HepG2 (cell line): ENCODE measurements at regions not wholly inside any gene's neighbourhood (a gene's known extent, or its start where the extent isn't known, plus 50 kb on each side); places are given as distances from the start of the nearest gene placed in this dataset.

Source experiments
- ATAC-seq: fragments of 200-7000 bp; cut with Tn5 transposase; 3 replicates; pipeline ENCODE4 v1.9.1; 2020; ENCODE audit warnings: mild to moderate bottlenecking, moderate library complexity
- BruUV-seq: library from RNA; stranded (reverse); fragments of 400-500 nt; replicated peaks from 2 replicates; lab custom pipeline; 2021; lab: Mats Ljungman, UMichigan
- CTCF ChIA-PET: fragments of 300-600 bp; formaldehyde crosslinking; extraction: SDS; loops from one replicate; lab custom pipeline; 2021; ENCODE audit warnings: low total read pairs, inconsistent platforms, low intra/inter-chr PET ratio; lab: Yijun Ruan, JAX
- POLR2A ChIA-PET: fragments of 350-600 bp; sonication (Branson Sonifier 250); formaldehyde crosslinking; loops from one replicate; lab custom pipeline; 2020; ENCODE audit warnings: antibody characterized with exemption, inconsistent platforms; lab: Yijun Ruan, JAX
- DNase-seq: peaks from one replicate; pipeline ENCODE4 v3.0.0-alpha.2; 2015; ENCODE audit warnings: low spot score
- FAIRE-seq: peaks from 3 replicates; lab custom pipeline; 2011; peaks lifted over from hg19 to GRCh38; lab: Jason Lieb, UNC
- H2AFZ ChIP-seq: one replicate; pipeline ENCODE4 v1.6.1; 2011; ENCODE audit warnings: low read length, inconsistent platforms
- H3K27ac ChIP-seq: fragments of 300-600 bp; 3 replicates; pipeline ENCODE4 v1.8.0; 2011; ENCODE audit warnings: mixed run types, mild to moderate bottlenecking, mixed read lengths, low read length, inconsistent platforms; ENCODE audit not compliant: insufficient read depth; ENCODE audit errors: extremely low read length
- H3K27me3 ChIP-seq, 2 experiments: fragments of 200-600 bp in 1 of 2; 2 replicates in 1 of 2; 3 replicates in 1 of 2; pipeline versions ENCODE4 v1.6.0 to v1.8.0; 2011; ENCODE audit warnings: low read length in 2 of 2, mild to moderate bottlenecking in 2 of 2, moderate library complexity in 2 of 2, inconsistent platforms in 1 of 2; ENCODE audit not compliant: insufficient read depth in 2 of 2, control insufficient read depth in 1 of 2
- H3K36me3 ChIP-seq, 2 experiments: fragments of 200-600 bp in 1 of 2; replicated peaks in 1 of 2; 2 replicates in 1 of 2; 3 replicates in 1 of 2; pipeline versions ENCODE4 v1.5.1 to v1.8.0; 2011; ENCODE audit warnings: low read length in 2 of 2, inconsistent platforms in 1 of 2; ENCODE audit not compliant: insufficient read depth in 2 of 2, control insufficient read depth in 1 of 2
- H3K4me1 ChIP-seq: 2 replicates; pipeline ENCODE4 v1.5.1; 2012; ENCODE audit warnings: low read length, inconsistent platforms; ENCODE audit not compliant: insufficient read depth
- H3K4me2 ChIP-seq: 2 replicates; pipeline ENCODE4 v1.6.0; 2011; ENCODE audit warnings: low read depth, low read length, inconsistent platforms
- H3K4me3 ChIP-seq, 3 experiments: fragments of 200-600 bp in 1 of 3; sonication (generic), shearing (Covaris generic) in 1 of 3; replicated peaks in 1 of 3; 2 replicates each; pipeline ENCODE4 v1.5.1; 2011 to 2016; ENCODE audit warnings: low read length in 3 of 3, inconsistent platforms in 2 of 3, low read depth in 2 of 3, mild to moderate bottlenecking in 2 of 3, control low read depth in 1 of 3, mixed read lengths in 1 of 3; ENCODE audit not compliant: insufficient read depth in 1 of 3
- H3K79me2 ChIP-seq: one replicate; pipeline ENCODE4 v1.6.1; 2011; ENCODE audit warnings: low read length, inconsistent platforms; ENCODE audit not compliant: insufficient read depth
- H3K9ac ChIP-seq: 2 replicates; pipeline ENCODE4 v1.6.0; 2011; ENCODE audit warnings: mild to moderate bottlenecking, low read depth, low read length, inconsistent platforms; ENCODE audit not compliant: insufficient read depth
- H3K9me3 ChIP-seq: 2 replicates; pipeline ENCODE4 v1.5.1; 2012; ENCODE audit warnings: mild to moderate bottlenecking, low read length
- H4K20me1 ChIP-seq: 2 replicates; pipeline ENCODE4 v1.6.0; 2011; ENCODE audit warnings: inconsistent platforms, mild to moderate bottlenecking, low read length, moderate library complexity; ENCODE audit not compliant: insufficient read depth
- ASH2L ChIP-seq: fragments of 300-600, 200-600 bp; sonication (generic); IDR thresholded peaks from 2 replicates; pipeline ENCODE4 v1.7.0; 2017; ENCODE audit warnings: low read depth, mild to moderate bottlenecking, moderate library complexity, mixed read lengths, low read length; ENCODE audit not compliant: insufficient read length
- HDAC2 ChIP-seq: sonication (generic); formaldehyde crosslinking; IDR thresholded peaks from 2 replicates; pipeline ENCODE4 v1.4.0; 2020; ENCODE audit warnings: missing genetic modification reagents
- JUNB ChIP-seq: sonication (generic); formaldehyde crosslinking; IDR thresholded peaks from 2 replicates; pipeline ENCODE4 v1.8.0; 2022; ENCODE audit warnings: missing genetic modification reagents, mild to moderate bottlenecking, borderline replicate concordance
- KLF9 ChIP-seq: IDR thresholded peaks from 2 replicates; pipeline ENCODE4 v1.6.1; 2016; ENCODE audit warnings: low read depth
- NCOR1 ChIP-seq: fragments of 200-600 bp; sonication (generic); IDR thresholded peaks from 2 replicates; pipeline ENCODE4 v1.7.0; 2017; ENCODE audit warnings: antibody characterized with exemption, low read length, borderline replicate concordance
- NPAS2 ChIP-seq: sonication (generic); formaldehyde crosslinking; IDR thresholded peaks from 2 replicates; pipeline ENCODE4 v1.8.0; 2022; ENCODE audit warnings: mild to moderate bottlenecking, missing genetic modification reagents, borderline replicate concordance
- NR2F1 ChIP-seq, 2 experiments: fragments of 450-650 bp in 1 of 2; formaldehyde crosslinking in 1 of 2; IDR thresholded peaks; 2 replicates each; pipeline versions ENCODE4 v1.5.0 to v1.6.1; 2016 to 2020; ENCODE audit warnings: mild to moderate bottlenecking in 1 of 2, missing compliant biosample characterization in 1 of 2, missing genetic modification reagents in 1 of 2, moderate library complexity in 1 of 2
- RELA ChIP-seq: sonication (generic); formaldehyde crosslinking; IDR thresholded peaks from 2 replicates; pipeline ENCODE4 v1.4.0; 2020; ENCODE audit warnings: missing genetic modification reagents
- SIN3B ChIP-seq: fragments of 150-350 bp; IDR thresholded peaks from 2 replicates; pipeline ENCODE4 v1.6.1; 2014; ENCODE audit warnings: low read length
- SMAD3 ChIP-seq: sonication (generic); formaldehyde crosslinking; IDR thresholded peaks from 2 replicates; pipeline ENCODE4 v1.4.0; 2020; ENCODE audit warnings: missing genetic modification reagents
- SRF ChIP-seq: IDR thresholded peaks from 2 replicates; pipeline ENCODE4 v1.6.1; 2011; ENCODE audit warnings: mild to moderate bottlenecking, low read depth, low read length, moderate library complexity
- XRCC5 ChIP-seq: fragments of 200-400 bp; formaldehyde crosslinking; optimal IDR thresholded peaks from 2 replicates; pipeline ENCODE3; 2017; ENCODE audit warnings: mild to moderate bottlenecking, low read length
- ZBTB21 ChIP-seq: sonication (generic); formaldehyde crosslinking; IDR thresholded peaks from 2 replicates; pipeline ENCODE4 v1.4.0; 2020; ENCODE audit warnings: missing genetic modification reagents
- ZNF180 ChIP-seq: sonication (generic); formaldehyde crosslinking; IDR thresholded peaks from 2 replicates; pipeline ENCODE4 v1.4.0; 2020; ENCODE audit warnings: low read depth, missing genetic modification reagents, borderline replicate concordance
- ZNF841 ChIP-seq: sonication (generic); formaldehyde crosslinking; IDR thresholded peaks from 2 replicates; pipeline ENCODE4 v1.8.1; 2023; ENCODE audit warnings: missing genetic modification reagents, borderline replicate concordance
- WGBS: methylation state at CpG from one replicate; pipeline ENCODE4 v1.1.6; 2017; ENCODE audit warnings: low lambda C conversion rate; 5-methylcytosine and 5-hydroxymethylcytosine counted together
- in situ Hi-C: cut with HindIII; loops from 2 replicates; pipeline ENCODE4 v1.10.0; 2017; ENCODE audit warnings: low pct_unique_long_range_greater_than_20kb; ENCODE audit not compliant: extremely low pct_ligation_motif_present
- intact Hi-C: fragments of 100-400 bp; cut with micrococcal nuclease; formaldehyde crosslinking; loops from one replicate; pipeline ENCODE4 v1.10.0; 2022; ENCODE audit not compliant: unreplicated experiment
- TF ChIP-seq, protein P1 (sequence below): sonication (generic); formaldehyde crosslinking; IDR thresholded peaks from 2 replicates; pipeline ENCODE4 v1.5.0; 2020; ENCODE audit warnings: mild to moderate bottlenecking, missing genetic modification reagents, borderline replicate concordance
- TF ChIP-seq, protein P2 (sequence below): sonication (generic); formaldehyde crosslinking; IDR thresholded peaks from 2 replicates; pipeline ENCODE4 v1.5.1; 2020; ENCODE audit warnings: missing genetic modification reagents, mild to moderate bottlenecking, borderline replicate concordance
- TF ChIP-seq, protein P3 (sequence below): sonication (generic); formaldehyde crosslinking; IDR thresholded peaks from 2 replicates; pipeline ENCODE4 v1.4.0; 2020; ENCODE audit warnings: mild to moderate bottlenecking, low read depth, missing genetic modification reagents
- TF ChIP-seq, protein P4 (sequence below): sonication (generic); formaldehyde crosslinking; IDR thresholded peaks from 2 replicates; pipeline ENCODE4 v1.5.1; 2020; ENCODE audit warnings: mild to moderate bottlenecking, moderate library complexity, missing genetic modification reagents

DNA sequence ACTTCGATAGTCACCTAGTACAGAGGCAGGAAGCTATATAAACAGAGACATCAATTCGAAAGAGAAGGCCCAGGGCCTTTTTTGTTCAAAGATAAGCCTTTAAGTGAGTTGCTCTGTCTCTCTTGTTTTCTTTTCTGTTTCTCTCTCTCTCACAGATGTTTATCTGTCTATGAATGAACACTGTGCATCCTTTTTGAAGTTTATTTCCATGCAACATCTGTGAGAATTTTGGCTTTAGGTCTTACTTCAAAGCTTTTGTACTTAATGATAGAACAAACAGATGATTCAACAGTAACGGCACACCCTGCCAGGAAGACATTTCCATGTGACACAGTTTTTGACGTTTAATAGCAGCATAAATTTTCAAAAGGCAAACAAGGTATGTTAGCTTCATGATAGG is 1413.1 kb upstream of the CDH6 start:
- no peaks in the 10 kb centered on the region for H4K20me1 ChIP-seq
- DNase-seq (peak; percentile 89), FAIRE-seq (peak; percentile 8), ATAC-seq (peak; percentile 89)
- ChIA-PET CTCF (no interaction called here), POLR2A (no interaction called here)
- in situ Hi-C loops (no loop called here), intact Hi-C loops (loop anchor here (1.0 kb wide), 1 partner anchor 21 kb away; no protein-coding TSS in a partner anchor)
- H3K27ac ChIP-seq = peak overlapping the region; percentile 32
- H3K36me3 ChIP-seq = no peaks in the 10 kb centered on the region
- BruUV-seq = no TSS peak
- H3K4me2 ChIP-seq = peak overlapping the region; percentile 18
- H3K9me3 ChIP-seq = no peaks in the 10 kb centered on the region
- H3K4me3 ChIP-seq = no peak overlapping the region
- WGBS = 0% methylated on average over 4 of the region's 4 CpGs
- no peak overlapping the region for H3K9ac ChIP-seq
- H3K79me2 ChIP-seq = no peaks in the 10 kb centered on the region
- no peaks in the 10 kb centered on the region for H3K27me3 ChIP-seq
- H3K4me1 ChIP-seq = peaks cover 29% of the 10 kb centered on the region
- H2AFZ ChIP-seq = no peak overlapping the region
- peak; percentile 29; the same call in 1 of the 2 replicates for TF ChIP-seq JUNB (CRISPR knock-in tag)
- TF ChIP-seq NPAS2 = no peak
- TF ChIP-seq ASH2L = no peak
- TF ChIP-seq HDAC2 (CRISPR knock-in tag) = 0 out of 2 replicates have a peak, but pooled peaks have one; percentile 40
- TF ChIP-seq NCOR1 = peak; percentile 35; the same call in 1 of the 2 replicates
- TF ChIP-seq ZNF841 (CRISPR knock-in tag) = no peak
- TF ChIP-seq, protein P1, sequence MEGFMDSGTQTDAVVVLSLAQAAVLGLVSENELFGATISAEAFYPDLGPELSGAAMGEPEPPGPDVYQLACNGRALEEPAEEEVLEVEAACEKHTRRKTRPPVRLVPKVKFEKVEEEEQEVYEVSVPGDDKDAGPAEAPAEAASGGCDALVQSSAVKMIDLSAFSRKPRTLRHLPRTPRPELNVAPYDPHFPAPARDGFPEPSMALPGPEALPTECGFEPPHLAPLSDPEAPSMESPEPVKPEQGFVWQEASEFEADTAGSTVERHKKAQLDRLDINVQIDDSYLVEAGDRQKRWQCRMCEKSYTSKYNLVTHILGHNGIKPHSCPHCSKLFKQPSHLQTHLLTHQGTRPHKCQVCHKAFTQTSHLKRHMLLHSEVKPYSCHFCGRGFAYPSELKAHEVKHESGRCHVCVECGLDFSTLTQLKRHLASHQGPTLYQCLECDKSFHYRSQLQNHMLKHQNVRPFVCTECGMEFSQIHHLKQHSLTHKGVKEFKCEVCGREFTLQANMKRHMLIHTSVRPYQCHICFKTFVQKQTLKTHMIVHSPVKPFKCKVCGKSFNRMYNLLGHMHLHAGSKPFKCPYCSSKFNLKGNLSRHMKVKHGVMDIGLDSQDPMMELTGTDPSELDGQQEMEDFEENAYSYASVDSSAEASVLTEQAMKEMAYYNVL (CRISPR knock-in tag) = 0 out of 2 replicates have a peak, but pooled peaks have one; percentile 36
- no peak for TF ChIP-seq NR2F1 (CRISPR knock-in tag; IDR thresholded peaks at IDR 0.05)
- TF ChIP-seq, protein P2, sequence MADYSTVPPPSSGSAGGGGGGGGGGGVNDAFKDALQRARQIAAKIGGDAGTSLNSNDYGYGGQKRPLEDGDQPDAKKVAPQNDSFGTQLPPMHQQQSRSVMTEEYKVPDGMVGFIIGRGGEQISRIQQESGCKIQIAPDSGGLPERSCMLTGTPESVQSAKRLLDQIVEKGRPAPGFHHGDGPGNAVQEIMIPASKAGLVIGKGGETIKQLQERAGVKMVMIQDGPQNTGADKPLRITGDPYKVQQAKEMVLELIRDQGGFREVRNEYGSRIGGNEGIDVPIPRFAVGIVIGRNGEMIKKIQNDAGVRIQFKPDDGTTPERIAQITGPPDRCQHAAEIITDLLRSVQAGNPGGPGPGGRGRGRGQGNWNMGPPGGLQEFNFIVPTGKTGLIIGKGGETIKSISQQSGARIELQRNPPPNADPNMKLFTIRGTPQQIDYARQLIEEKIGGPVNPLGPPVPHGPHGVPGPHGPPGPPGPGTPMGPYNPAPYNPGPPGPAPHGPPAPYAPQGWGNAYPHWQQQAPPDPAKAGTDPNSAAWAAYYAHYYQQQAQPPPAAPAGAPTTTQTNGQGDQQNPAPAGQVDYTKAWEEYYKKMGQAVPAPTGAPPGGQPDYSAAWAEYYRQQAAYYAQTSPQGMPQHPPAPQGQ (CRISPR knock-in tag) = no peak
- TF ChIP-seq ZNF180 (CRISPR knock-in tag) = no peak
- TF ChIP-seq, protein P3, sequence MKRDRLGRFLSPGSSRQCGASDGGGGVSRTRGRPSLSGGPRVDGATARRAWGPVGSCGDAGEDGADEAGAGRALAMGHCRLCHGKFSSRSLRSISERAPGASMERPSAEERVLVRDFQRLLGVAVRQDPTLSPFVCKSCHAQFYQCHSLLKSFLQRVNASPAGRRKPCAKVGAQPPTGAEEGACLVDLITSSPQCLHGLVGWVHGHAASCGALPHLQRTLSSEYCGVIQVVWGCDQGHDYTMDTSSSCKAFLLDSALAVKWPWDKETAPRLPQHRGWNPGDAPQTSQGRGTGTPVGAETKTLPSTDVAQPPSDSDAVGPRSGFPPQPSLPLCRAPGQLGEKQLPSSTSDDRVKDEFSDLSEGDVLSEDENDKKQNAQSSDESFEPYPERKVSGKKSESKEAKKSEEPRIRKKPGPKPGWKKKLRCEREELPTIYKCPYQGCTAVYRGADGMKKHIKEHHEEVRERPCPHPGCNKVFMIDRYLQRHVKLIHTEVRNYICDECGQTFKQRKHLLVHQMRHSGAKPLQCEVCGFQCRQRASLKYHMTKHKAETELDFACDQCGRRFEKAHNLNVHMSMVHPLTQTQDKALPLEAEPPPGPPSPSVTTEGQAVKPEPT = no peak
- no peak for TF ChIP-seq KLF9 (CRISPR knock-in tag)
- TF ChIP-seq ZBTB21 (CRISPR knock-in tag) = no peak
- TF ChIP-seq XRCC5 = no peak
- TF ChIP-seq SRF = no peak
- TF ChIP-seq SMAD3 (CRISPR knock-in tag) = no peak
- no peak for TF ChIP-seq SIN3B
- TF ChIP-seq, protein P4, sequence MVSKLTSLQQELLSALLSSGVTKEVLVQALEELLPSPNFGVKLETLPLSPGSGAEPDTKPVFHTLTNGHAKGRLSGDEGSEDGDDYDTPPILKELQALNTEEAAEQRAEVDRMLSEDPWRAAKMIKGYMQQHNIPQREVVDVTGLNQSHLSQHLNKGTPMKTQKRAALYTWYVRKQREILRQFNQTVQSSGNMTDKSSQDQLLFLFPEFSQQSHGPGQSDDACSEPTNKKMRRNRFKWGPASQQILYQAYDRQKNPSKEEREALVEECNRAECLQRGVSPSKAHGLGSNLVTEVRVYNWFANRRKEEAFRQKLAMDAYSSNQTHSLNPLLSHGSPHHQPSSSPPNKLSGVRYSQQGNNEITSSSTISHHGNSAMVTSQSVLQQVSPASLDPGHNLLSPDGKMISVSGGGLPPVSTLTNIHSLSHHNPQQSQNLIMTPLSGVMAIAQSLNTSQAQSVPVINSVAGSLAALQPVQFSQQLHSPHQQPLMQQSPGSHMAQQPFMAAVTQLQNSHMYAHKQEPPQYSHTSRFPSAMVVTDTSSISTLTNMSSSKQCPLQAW = no peak
- TF ChIP-seq RELA (CRISPR knock-in tag) = no peak
